ENCODE measurements at regions not wholly inside any gene's neighbourhood (a gene's known extent, or its start where the extent isn't known, plus 50 kb on each side); places are given as distances from the start of the nearest gene placed in this dataset.
"Not testable (repeated sequence)": the region's sequence is repeated elsewhere in the genome, so short reads cannot be mapped to it uniquely, and the experiment has no call there.

DNA sequence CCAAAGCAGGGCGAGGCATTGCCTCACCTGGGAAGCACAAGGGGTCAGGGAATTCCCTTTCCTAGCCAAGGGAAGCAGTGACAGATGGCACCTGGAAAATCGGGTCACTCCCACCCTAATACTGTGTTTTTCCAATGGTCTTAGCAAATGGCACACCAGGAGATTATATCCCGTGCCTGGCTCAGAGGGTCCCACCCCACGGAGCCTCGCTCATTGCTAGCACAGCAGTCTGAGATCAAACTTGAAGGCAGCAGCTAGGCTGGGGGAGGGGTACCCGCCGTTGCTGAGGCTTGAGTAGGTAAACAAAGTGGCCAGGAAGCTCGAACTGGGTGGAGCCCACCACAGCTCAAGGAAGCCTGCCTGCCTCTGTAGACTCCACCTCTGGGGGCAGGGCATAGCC, 664.6 kb downstream of the NUP35 start:
- H3K27ac ChIP-seq (ENCODE audit: low read depth, low read length); H3K36me3 ChIP-seq (ENCODE audit: control insufficient read depth, insufficient read depth, low read length); H3K9ac ChIP-seq (ENCODE audit: low read length); H3K27me3 ChIP-seq (ENCODE audit: control insufficient read depth, insufficient read depth, low read length); H3K4me1 ChIP-seq (ENCODE audit: control insufficient read depth, insufficient read depth, low read length); H3K4me3 ChIP-seq (ENCODE audit: low read depth, low read length): not testable (repeated sequence)
- H3K9me3 ChIP-seq (ENCODE audit: control insufficient read depth, insufficient read depth, low read depth, low read length): peaks cover 34% of the 10 kb centered on the region

DNA sequence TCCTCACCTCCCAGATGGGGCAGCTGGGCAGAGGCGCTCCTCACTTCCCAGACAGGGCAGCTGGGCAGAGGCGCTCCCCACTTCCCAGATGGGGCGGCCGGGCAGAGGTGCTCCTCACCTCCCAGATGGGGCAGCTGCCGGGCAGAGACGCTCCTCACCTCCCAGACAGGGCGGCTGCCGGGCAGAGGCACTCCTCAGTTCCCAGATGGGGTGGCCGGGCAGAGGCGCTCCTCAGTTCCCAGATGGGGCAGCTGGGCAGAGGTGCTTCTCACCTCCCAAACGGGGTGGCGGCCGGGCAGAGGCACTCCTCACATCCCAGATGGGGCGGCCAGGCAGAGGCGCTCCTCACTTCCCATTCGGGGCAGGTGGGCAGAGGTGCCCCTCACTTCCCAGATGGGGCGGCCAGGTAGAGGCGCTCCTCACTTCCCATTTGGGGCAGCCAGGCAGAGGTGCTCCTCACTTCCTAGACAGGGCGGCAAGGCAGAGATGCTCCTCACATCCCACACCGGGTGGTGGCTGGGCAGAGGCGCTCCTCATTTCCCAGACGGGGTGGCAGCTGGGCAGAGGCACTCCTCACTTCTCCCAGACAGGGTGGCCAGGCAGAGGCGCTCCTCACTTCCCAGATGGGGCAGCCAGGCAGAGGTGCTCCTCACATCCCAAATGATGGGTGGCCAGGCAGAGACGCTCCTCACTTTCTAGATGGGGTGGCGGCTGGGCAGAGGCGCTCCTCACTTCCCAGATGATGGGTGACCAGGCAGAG, 668.1 kb downstream of the NUP35 start:
- H3K4me1 ChIP-seq (ENCODE audit: control insufficient read depth, insufficient read depth, low read length); H3K27ac ChIP-seq (ENCODE audit: low read depth, low read length); H3K4me3 ChIP-seq (ENCODE audit: low read depth, low read length); H3K27me3 ChIP-seq (ENCODE audit: control insufficient read depth, insufficient read depth, low read length); H3K9ac ChIP-seq (ENCODE audit: low read length); H3K36me3 ChIP-seq (ENCODE audit: control insufficient read depth, insufficient read depth, low read length): not testable (repeated sequence)
- H3K9me3 ChIP-seq (ENCODE audit: control insufficient read depth, insufficient read depth, low read depth, low read length): peaks cover 31% of the 10 kb centered on the region

DNA sequence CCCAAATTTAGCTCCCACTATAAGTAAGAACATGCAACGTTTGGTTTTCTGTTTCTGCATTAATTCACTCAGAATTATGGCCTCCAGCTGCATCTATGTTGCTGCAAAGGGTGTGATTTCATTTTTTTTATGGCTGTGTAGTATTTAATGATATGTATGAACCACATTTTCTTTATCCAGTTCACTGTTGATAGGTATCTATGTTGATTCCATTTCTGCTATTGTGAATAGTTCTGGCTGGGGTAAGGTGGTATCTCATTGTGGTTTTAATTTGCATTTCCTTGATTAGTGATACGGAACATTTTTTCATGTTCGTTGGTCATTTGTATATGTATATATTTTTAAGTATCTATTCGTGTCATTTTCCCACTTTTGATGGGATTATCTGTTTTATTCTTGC, 674.3 kb downstream of the NUP35 start:
- H3K9me3 ChIP-seq (ENCODE audit: control insufficient read depth, insufficient read depth, low read depth, low read length): peaks cover 2% of the 10 kb centered on the region; the same call in 1 of the 2 replicates
- H3K9ac ChIP-seq (ENCODE audit: low read length): no peak overlapping the region
- no peaks in the 10 kb centered on the region for H3K36me3 ChIP-seq (ENCODE audit: control insufficient read depth, insufficient read depth, low read length)
- no peaks in the 10 kb centered on the region for H3K4me1 ChIP-seq (ENCODE audit: control insufficient read depth, insufficient read depth, low read length)
- H3K27ac ChIP-seq (ENCODE audit: low read depth, low read length): no peak overlapping the region
- no peaks in the 10 kb centered on the region for H3K27me3 ChIP-seq (ENCODE audit: control insufficient read depth, insufficient read depth, low read length)
- H3K4me3 ChIP-seq (ENCODE audit: low read depth, low read length): no peak overlapping the region

DNA sequence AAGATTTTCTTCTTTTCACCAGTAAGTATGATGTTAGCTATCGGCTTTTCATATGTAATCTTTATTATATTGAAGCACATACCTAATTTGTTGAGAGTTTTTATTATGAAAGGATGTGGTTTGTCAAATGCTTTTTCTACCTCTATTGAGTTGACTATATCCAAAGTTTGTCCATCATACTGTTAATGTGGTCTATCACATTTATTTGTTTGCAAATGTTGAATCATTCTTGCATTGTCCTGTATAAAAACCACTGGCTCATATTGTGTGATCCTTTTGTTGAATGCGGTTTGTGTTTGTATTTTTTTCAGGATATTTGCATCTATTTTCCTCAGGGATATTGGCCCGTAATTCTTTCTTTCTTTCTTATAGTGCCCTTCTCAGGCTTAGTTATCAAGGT, 675.5 kb downstream of the NUP35 start:
- Histone ChIP-seq H3K36me3 (ENCODE audit: control insufficient read depth, insufficient read depth, low read length) (no peaks in the 10 kb centered on the region), H3K4me1 (ENCODE audit: control insufficient read depth, insufficient read depth, low read length) (no peaks in the 10 kb centered on the region), H3K27me3 (ENCODE audit: control insufficient read depth, insufficient read depth, low read length) (no peaks in the 10 kb centered on the region), H3K9me3 (ENCODE audit: control insufficient read depth, insufficient read depth, low read depth, low read length) (peaks cover 7% of the 10 kb centered on the region; the same call in 1 of the 2 replicates), H3K27ac (ENCODE audit: low read depth, low read length) (no peak overlapping the region), H3K4me3 (ENCODE audit: low read depth, low read length) (no peak overlapping the region), H3K9ac (ENCODE audit: low read length) (no peak overlapping the region)

DNA sequence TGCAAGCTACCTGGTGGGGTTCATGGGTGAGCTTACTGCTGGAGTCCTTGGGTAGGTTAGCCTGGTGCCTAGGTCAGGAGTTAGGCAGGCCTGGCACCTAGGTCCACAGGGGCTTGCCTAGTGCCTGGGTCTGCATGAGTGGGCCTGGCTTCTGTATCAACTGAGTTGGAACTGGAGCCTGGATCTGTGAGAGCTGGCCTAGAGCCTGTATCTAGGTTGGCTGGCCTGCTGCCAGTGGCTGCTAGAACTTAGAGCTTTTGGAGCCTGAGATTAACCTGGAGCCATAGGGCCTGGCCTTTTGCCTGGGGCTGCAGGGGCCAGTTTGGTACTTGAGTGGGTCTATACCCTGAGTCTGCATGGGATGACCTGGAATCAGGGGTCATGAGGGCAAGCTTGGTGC, 679.4 kb downstream of the NUP35 start:
- H3K27me3 ChIP-seq (ENCODE audit: control insufficient read depth, insufficient read depth, low read length): no peaks in the 10 kb centered on the region
- no peak overlapping the region for H3K4me3 ChIP-seq (ENCODE audit: low read depth, low read length)
- H3K27ac ChIP-seq (ENCODE audit: low read depth, low read length): no peak overlapping the region
- H3K36me3 ChIP-seq (ENCODE audit: control insufficient read depth, insufficient read depth, low read length): no peaks in the 10 kb centered on the region
- H3K4me1 ChIP-seq (ENCODE audit: control insufficient read depth, insufficient read depth, low read length): no peaks in the 10 kb centered on the region
- H3K9ac ChIP-seq (ENCODE audit: low read length): no peak overlapping the region
- H3K9me3 ChIP-seq (ENCODE audit: control insufficient read depth, insufficient read depth, low read depth, low read length): peaks cover 7% of the 10 kb centered on the region; the same call in 1 of the 2 replicates

DNA sequence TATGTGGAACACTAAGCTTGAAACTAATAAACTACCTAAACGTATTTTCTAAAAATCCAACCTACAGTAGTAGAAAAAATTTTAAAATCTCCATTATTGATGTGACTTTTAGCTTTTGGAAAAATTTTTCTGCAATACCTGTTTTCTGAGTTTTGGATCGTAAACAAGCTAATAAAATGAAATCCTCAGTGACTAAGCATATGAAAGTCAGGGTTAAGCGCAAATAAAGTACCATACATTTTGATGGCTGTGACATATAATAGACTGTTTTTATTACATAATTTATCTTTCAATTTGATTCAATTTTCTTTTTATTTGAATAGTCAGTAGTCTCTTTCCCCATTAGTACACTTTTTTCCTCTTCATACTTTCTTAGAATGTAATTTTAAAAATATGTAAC, 683.6 kb downstream of the NUP35 start:
- Histone ChIP-seq H3K9ac (ENCODE audit: low read length) (no peak overlapping the region), H3K4me3 (ENCODE audit: low read depth, low read length) (no peak overlapping the region), H3K36me3 (ENCODE audit: control insufficient read depth, insufficient read depth, low read length) (no peaks in the 10 kb centered on the region), H3K27me3 (ENCODE audit: control insufficient read depth, insufficient read depth, low read length) (no peaks in the 10 kb centered on the region), H3K27ac (ENCODE audit: low read depth, low read length) (no peak overlapping the region), H3K9me3 (ENCODE audit: control insufficient read depth, insufficient read depth, low read depth, low read length) (peaks cover 7% of the 10 kb centered on the region; the same call in 1 of the 2 replicates), H3K4me1 (ENCODE audit: control insufficient read depth, insufficient read depth, low read length) (no peaks in the 10 kb centered on the region)

DNA sequence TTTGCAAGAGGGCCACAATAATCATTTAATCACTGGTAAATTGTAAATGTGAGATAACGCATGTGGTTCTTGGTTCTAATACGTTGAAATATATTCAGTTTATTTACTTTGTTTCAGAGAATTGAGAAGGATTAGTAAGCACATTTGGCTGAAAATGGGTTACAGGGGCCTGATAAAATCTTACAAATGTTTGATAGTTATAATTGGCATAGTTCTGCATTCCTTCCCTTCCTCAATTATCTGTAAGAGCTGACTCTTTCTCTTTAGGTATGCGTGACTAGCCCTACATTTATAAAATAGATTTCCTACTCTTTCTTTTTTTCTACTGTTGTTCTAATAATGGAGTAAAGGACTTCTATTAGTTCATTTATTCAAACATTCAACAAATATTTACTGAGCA, 685.2 kb downstream of the NUP35 start:
- H3K4me1 ChIP-seq (ENCODE audit: control insufficient read depth, insufficient read depth, low read length): no peaks in the 10 kb centered on the region
- H3K36me3 ChIP-seq (ENCODE audit: control insufficient read depth, insufficient read depth, low read length): no peaks in the 10 kb centered on the region
- no peak overlapping the region for H3K27ac ChIP-seq (ENCODE audit: low read depth, low read length)
- H3K4me3 ChIP-seq (ENCODE audit: low read depth, low read length): no peak overlapping the region
- H3K9ac ChIP-seq (ENCODE audit: low read length): no peak overlapping the region
- no peaks in the 10 kb centered on the region for H3K9me3 ChIP-seq (ENCODE audit: control insufficient read depth, insufficient read depth, low read depth, low read length)
- H3K27me3 ChIP-seq (ENCODE audit: control insufficient read depth, insufficient read depth, low read length): no peaks in the 10 kb centered on the region

DNA sequence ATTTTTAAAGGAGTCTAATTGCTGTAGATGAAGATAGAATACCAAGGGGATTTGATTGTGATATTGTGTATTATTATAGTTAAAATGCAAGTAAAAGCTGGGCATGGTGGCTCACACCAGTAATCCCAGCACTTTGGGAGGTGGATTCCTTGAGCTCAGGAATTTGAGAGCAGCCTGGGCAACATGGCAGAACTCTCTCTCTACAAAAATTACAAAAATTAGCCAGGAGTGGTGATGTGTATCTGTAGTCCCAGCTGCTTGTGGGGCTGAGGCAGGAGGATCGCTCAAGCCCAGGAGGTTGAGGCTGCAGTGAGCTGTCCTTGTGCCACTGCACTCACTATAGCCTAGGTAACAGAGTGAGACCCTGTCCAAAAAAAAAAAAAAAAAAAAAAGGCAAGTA, 687.0 kb downstream of the NUP35 start:
- Histone ChIP-seq H3K9me3 (ENCODE audit: control insufficient read depth, insufficient read depth, low read depth, low read length) (no peaks in the 10 kb centered on the region), H3K9ac (ENCODE audit: low read length) (no peak overlapping the region), H3K4me3 (ENCODE audit: low read depth, low read length) (no peak overlapping the region), H3K4me1 (ENCODE audit: control insufficient read depth, insufficient read depth, low read length) (no peaks in the 10 kb centered on the region), H3K27me3 (ENCODE audit: control insufficient read depth, insufficient read depth, low read length) (no peaks in the 10 kb centered on the region), H3K27ac (ENCODE audit: low read depth, low read length) (no peak overlapping the region), H3K36me3 (ENCODE audit: control insufficient read depth, insufficient read depth, low read length) (no peaks in the 10 kb centered on the region)

DNA sequence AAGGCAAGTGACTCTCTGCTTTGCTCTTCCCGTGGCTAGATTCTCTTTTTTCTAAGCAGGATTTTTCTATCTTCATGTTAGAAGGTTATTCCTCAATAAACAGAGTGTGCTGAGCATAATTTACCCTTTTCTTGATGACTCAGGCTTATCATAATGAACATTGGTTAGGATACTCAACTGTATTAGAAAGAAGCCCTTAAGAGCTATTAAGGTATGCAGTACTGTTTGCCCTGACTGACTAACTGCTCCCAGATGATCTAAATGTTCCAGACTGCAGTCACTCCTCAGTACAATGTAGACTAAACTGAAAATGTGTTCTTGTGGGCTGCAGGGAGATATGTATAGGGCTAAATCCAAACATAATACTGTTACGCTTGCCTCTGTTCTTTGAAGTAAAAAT, 687.8 kb downstream of the NUP35 start:
- H3K36me3 ChIP-seq (ENCODE audit: control insufficient read depth, insufficient read depth, low read length): no peaks in the 10 kb centered on the region
- H3K4me1 ChIP-seq (ENCODE audit: control insufficient read depth, insufficient read depth, low read length): no peaks in the 10 kb centered on the region
- H3K4me3 ChIP-seq (ENCODE audit: low read depth, low read length): no peak overlapping the region
- H3K27me3 ChIP-seq (ENCODE audit: control insufficient read depth, insufficient read depth, low read length): no peaks in the 10 kb centered on the region
- no peak overlapping the region for H3K9ac ChIP-seq (ENCODE audit: low read length)
- no peaks in the 10 kb centered on the region for H3K9me3 ChIP-seq (ENCODE audit: control insufficient read depth, insufficient read depth, low read depth, low read length)
- no peak overlapping the region for H3K27ac ChIP-seq (ENCODE audit: low read depth, low read length)

DNA sequence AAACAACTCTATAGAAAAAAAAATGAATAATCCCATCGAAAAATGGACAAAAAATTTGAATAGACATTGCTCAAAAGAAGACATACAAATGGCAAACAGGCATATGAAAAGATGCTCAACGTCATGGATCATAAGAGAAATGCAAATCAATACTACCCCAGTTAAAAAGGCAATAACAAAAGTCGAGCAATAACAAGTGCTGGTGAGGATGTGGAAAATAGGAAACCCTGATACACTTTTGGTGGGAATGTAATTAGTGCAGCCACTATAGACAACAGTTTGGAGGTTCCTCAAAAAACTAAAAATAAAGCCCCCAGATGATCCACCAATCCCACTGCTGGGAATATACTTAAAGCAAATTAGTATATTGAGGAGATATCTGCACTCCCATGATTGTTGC, 701.5 kb downstream of the NUP35 start:
- H3K4me3 ChIP-seq (ENCODE audit: low read depth, low read length): no peak overlapping the region
- no peaks in the 10 kb centered on the region for H3K27me3 ChIP-seq (ENCODE audit: control insufficient read depth, insufficient read depth, low read length)
- no peaks in the 10 kb centered on the region for H3K36me3 ChIP-seq (ENCODE audit: control insufficient read depth, insufficient read depth, low read length)
- no peak overlapping the region for H3K9ac ChIP-seq (ENCODE audit: low read length)
- no peaks in the 10 kb centered on the region for H3K4me1 ChIP-seq (ENCODE audit: control insufficient read depth, insufficient read depth, low read length)
- H3K27ac ChIP-seq (ENCODE audit: low read depth, low read length): no peak overlapping the region
- peaks cover 21% of the 10 kb centered on the region for H3K9me3 ChIP-seq (ENCODE audit: control insufficient read depth, insufficient read depth, low read depth, low read length)

DNA sequence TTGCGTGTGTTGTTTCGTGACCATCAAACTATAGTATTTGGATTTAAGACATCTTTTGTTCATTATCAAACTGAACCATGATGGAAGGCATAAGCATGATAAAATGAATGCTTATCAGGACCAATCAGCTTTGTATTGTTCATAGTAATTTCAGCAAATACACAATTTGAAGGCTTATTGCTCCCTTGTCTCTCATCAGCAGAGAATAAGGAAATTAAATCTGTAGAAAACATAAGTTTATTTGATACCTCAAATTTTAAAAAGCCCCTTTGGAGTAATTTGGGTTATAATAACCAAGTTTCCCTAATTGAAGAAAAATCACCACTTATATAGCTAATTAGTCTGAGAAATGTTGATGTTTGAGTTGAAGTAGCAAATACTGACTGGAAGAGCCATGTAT, 705.7 kb downstream of the NUP35 start:
- H3K36me3 ChIP-seq (ENCODE audit: control insufficient read depth, insufficient read depth, low read length): no peaks in the 10 kb centered on the region
- H3K27ac ChIP-seq (ENCODE audit: low read depth, low read length): no peak overlapping the region
- no peaks in the 10 kb centered on the region for H3K27me3 ChIP-seq (ENCODE audit: control insufficient read depth, insufficient read depth, low read length)
- H3K9ac ChIP-seq (ENCODE audit: low read length): no peak overlapping the region
- H3K4me3 ChIP-seq (ENCODE audit: low read depth, low read length): no peak overlapping the region
- peaks cover 16% of the 10 kb centered on the region for H3K9me3 ChIP-seq (ENCODE audit: control insufficient read depth, insufficient read depth, low read depth, low read length)
- no peaks in the 10 kb centered on the region for H3K4me1 ChIP-seq (ENCODE audit: control insufficient read depth, insufficient read depth, low read length)
